Right atrium auricular region (tissue), 2 donors: ENCODE measurements at regions not wholly inside any gene's neighbourhood (a gene's known extent, or its start where the extent isn't known, plus 50 kb on each side); places are given as distances from the start of the nearest gene placed in this dataset.

ENCODE experiments used
- DNase-seq: peaks from one replicate; pipeline ENCODE4 v3.0.0-alpha.2; 2019; ENCODE audit warnings: low spot score
- H3K27ac ChIP-seq, 2 donors: fragments of 200-600 bp; sonication (generic); 1 replicate in 1 of 2; 2 replicates in 1 of 2; pipeline ENCODE4 v1.5.1; 2016 to 2019
- H3K27me3 ChIP-seq, 2 donors: fragments of 200-600 bp; sonication (generic); one replicate each; pipeline versions ENCODE4 v1.5.1 to v1.6.0; 2017 to 2019
- H3K36me3 ChIP-seq: fragments of 200-600 bp; sonication (generic); one replicate; pipeline ENCODE4 v1.5.1; 2016
- H3K4me1 ChIP-seq, 2 donors: fragments of 200-600 bp; sonication (generic); one replicate each; pipeline versions ENCODE4 v1.5.1 to v1.6.0; 2017 to 2019
- H3K4me3 ChIP-seq, 2 donors: fragments of 200-600 bp; sonication (generic); 1 replicate in 1 of 2; 2 replicates in 1 of 2; pipeline ENCODE4 v1.5.1; 2017 to 2019; ENCODE audit warnings: mild to moderate bottlenecking in 1 of 2, moderate library complexity in 1 of 2
- H3K9me3 ChIP-seq, 2 donors: fragments of 200-600 bp; sonication (generic); one replicate each; pipeline ENCODE4 v1.5.1; 2019
- CTCF ChIP-seq, 2 donors: fragments of 200-600 bp; sonication (generic); IDR thresholded peaks; one replicate each; pipeline ENCODE4 v1.5.1; 2019; ENCODE audit warnings: antibody characterized with exemption in 2 of 2

- no peak for DNase-seq
- no peak for TF ChIP-seq CTCF (IDR thresholded peaks at IDR 0.05)
- Histone ChIP-seq H3K4me1 (no peaks in the 10 kb centered on the region), H3K27ac (no peak overlapping the region), H3K4me3 (no peak overlapping the region), H3K9me3 (no peaks in the 10 kb centered on the region), H3K36me3 (no peaks in the 10 kb centered on the region), H3K27me3 (no peaks in the 10 kb centered on the region)
Measured at GRCh38 chr2:183283209-183283608, 159.0 kb downstream of the NUP35 start.

- no peaks in the 10 kb centered on the region for H3K9me3 ChIP-seq
- no peaks in the 10 kb centered on the region for H3K4me1 ChIP-seq
- no peak for TF ChIP-seq CTCF (IDR thresholded peaks at IDR 0.05)
- no peaks in the 10 kb centered on the region for H3K36me3 ChIP-seq
- no peaks in the 10 kb centered on the region for H3K27me3 ChIP-seq
- DNase-seq, result no peak
- no peak overlapping the region for H3K4me3 ChIP-seq
- no peak overlapping the region for H3K27ac ChIP-seq
Measured at GRCh38 chr2:183284606-183285005, 160.4 kb downstream of the NUP35 start.

GRCh38 chr2:183291436-183291835, 167.2 kb downstream of the NUP35 start:
- DNase-seq, result no peak
- no peaks in the 10 kb centered on the region for H3K36me3 ChIP-seq
- no peak overlapping the region for H3K4me3 ChIP-seq
- TF ChIP-seq CTCF (IDR thresholded peaks at IDR 0.05), result no peak
- no peaks in the 10 kb centered on the region for H3K27me3 ChIP-seq
- H3K9me3 ChIP-seq, result no peaks in the 10 kb centered on the region
- H3K27ac ChIP-seq, result no peak overlapping the region
- H3K4me1 ChIP-seq, result no peaks in the 10 kb centered on the region

GRCh38 chr2:183292028-183292427, 167.8 kb downstream of the NUP35 start:
- H3K4me3 ChIP-seq, result no peak overlapping the region

DNA sequence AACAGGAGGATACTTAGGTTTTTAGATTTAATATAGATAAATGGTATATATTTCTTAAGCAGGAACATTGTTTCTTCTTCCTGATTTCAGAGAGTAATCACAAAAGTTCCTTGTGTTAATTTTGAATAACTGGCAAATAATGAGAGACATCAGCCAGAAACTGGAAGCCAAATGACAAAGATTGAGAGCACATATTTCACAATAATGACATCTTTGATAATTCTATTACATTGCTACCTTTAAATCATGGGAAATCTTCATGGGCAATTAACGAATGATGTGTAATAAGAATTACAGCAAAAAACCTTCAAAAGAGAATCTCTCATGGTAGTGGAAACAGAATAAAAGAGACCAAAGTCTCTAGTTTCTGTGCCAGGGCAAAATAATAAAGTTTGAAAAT, 215.1 kb downstream of the NUP35 start:
- Histone ChIP-seq H3K4me3 (no peak overlapping the region), H3K27me3 (no peaks in the 10 kb centered on the region), H3K36me3 (no peaks in the 10 kb centered on the region), H3K9me3 (peaks cover 0 to 16% of the 10 kb centered on the region in 2 donors), H3K4me1 (no peaks in the 10 kb centered on the region), H3K27ac (no peak overlapping the region)
- TF ChIP-seq CTCF (IDR thresholded peaks at IDR 0.05), result no peak
- DNase-seq, result no peak

More at GRCh38 chr2:183292028-183292427, 167.8 kb downstream of the NUP35 start:
- TF ChIP-seq CTCF (IDR thresholded peaks at IDR 0.05), result no peak
- Histone ChIP-seq H3K9me3 (no peaks in the 10 kb centered on the region), H3K4me1 (no peaks in the 10 kb centered on the region), H3K27me3 (no peaks in the 10 kb centered on the region), H3K27ac (no peak overlapping the region), H3K36me3 (no peaks in the 10 kb centered on the region)
- DNase-seq, result no peak

- Histone ChIP-seq H3K27ac (no peak overlapping the region), H3K36me3 (no peaks in the 10 kb centered on the region), H3K4me1 (no peaks in the 10 kb centered on the region), H3K4me3 (no peak overlapping the region), H3K9me3 (peaks cover 0 to 16% of the 10 kb centered on the region in 2 donors), H3K27me3 (no peaks in the 10 kb centered on the region)
- DNase-seq, result no peak
- TF ChIP-seq CTCF (IDR thresholded peaks at IDR 0.05), result no peak
Measured at GRCh38 chr2:183341057-183341456, 216.8 kb downstream of the NUP35 start.
